ENCODE measurements at regions not wholly inside any gene's neighbourhood (a gene's known extent, or its start where the extent isn't known, plus 50 kb on each side); places are given as distances from the start of the nearest gene placed in this dataset.
A peak's percentile ranks its signal among the peaks of the same experiment; 100 is the strongest.

DNA sequence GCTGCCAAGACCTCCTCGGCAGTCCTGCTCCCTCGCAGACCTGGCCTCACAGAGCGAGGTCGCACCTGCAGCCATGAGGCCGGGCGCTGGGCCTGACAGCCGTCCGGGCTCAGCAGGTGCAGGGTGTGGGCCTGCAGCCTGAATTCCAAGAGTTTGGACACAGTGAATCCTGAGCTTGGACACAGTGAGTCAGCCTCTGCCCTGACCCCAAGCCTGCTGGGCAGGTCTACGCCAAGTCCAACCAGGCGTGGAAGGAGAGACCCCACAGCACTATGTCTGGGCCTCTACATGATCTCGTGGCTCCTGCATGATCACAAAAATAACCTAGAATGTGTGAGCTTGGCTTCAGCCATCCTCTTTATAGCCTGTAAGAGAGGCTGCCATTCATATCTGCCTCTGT is 121.0 kb downstream of the C16orf95 start:
- H3K27me3 Mint-ChIP-seq, result peaks cover 1 to 8% of the 10 kb centered on the region in 2 donors
- H3K9me3 Mint-ChIP-seq, result peaks cover 0 to 1% (median 0%) of the 10 kb centered on the region in 8 donors
- no peaks in the 10 kb centered on the region for H3K9me3 ChIP-seq (ENCODE audit: control insufficient read depth in 1 of 2, low read length in 2 of 2)
- no peaks in the 10 kb centered on the region for H3K36me3 ChIP-seq (ENCODE audit: insufficient read depth, low read length)
- no peak overlapping the region for H3K4me3 ChIP-seq (ENCODE audit: low read length in 2 of 2)
- CTCF ChIA-PET (ENCODE audit: partially characterized antibody), result no interaction called here
- H3K36me3 Mint-ChIP-seq, result no peaks in the 10 kb centered on the region
- no peak overlapping the region for H3K27ac Mint-ChIP-seq
- intact Hi-C loops (cut with micrococcal nuclease), result no loop called here
- H3K4me3 Mint-ChIP-seq, result no peak overlapping the region
- no peaks in the 10 kb centered on the region for H3K4me1 ChIP-seq (ENCODE audit: insufficient read depth, low read length)
- peaks cover 0 to 1% (median 0%) of the 10 kb centered on the region in 4 donors for H3K4me1 Mint-ChIP-seq
- H3K27ac ChIP-seq (ENCODE audit: low read depth, low read length), result no peak overlapping the region
- no peak for DNase-seq
- no peaks in the 10 kb centered on the region for H3K27me3 ChIP-seq (ENCODE audit: insufficient read depth, low read length)
- POLR2A ChIA-PET (ENCODE audit: partially characterized antibody), result no interaction called here

DNA sequence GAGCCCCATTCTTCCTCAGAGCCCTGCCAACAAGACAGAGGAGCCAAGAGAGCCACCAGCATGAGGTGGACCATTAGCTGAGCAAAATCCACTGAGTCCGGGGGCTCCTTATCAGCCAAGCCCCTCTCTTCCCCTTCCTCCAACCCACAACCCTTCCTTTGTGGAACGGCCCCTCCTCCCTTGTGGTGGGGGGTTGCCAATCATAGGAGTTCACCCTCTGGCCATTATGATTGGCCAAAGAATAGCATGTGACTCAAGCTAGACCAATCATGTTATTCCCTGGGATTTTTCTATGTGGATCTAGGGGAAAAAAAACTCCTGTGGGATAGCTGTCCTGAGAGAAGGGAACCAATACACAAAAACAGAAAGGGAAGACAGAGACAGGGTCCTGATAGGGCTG is 120.5 kb downstream of the C16orf95 start:
- Mint-ChIP-seq H3K4me1 (peaks cover 0 to 1% (median 0%) of the 10 kb centered on the region in 4 donors), H3K27me3 (peaks cover 3 to 8% of the 10 kb centered on the region in 2 donors), H3K9me3 (no peaks in the 10 kb centered on the region), H3K36me3 (no peaks in the 10 kb centered on the region), H3K4me3 (no peak overlapping the region), H3K27ac (no peak overlapping the region)
- H3K27ac ChIP-seq (ENCODE audit: low read depth, low read length), result no peak overlapping the region
- no peaks in the 10 kb centered on the region for H3K4me1 ChIP-seq (ENCODE audit: insufficient read depth, low read length)
- no peaks in the 10 kb centered on the region for H3K9me3 ChIP-seq (ENCODE audit: control insufficient read depth in 1 of 2, low read length in 2 of 2)
- H3K4me3 ChIP-seq (ENCODE audit: low read length in 2 of 2), result no peak overlapping the region
- intact Hi-C loops (cut with micrococcal nuclease), result no loop called here
- no peaks in the 10 kb centered on the region for H3K27me3 ChIP-seq (ENCODE audit: insufficient read depth, low read length)
- CTCF ChIA-PET (ENCODE audit: partially characterized antibody), result interaction anchor here (1.1 kb wide), 1 partner anchor 10 kb away, joined by 3 read pairs; no protein-coding TSS in a partner anchor
- H3K36me3 ChIP-seq (ENCODE audit: insufficient read depth, low read length), result no peaks in the 10 kb centered on the region
- no peak for DNase-seq
- POLR2A ChIA-PET (ENCODE audit: partially characterized antibody), result no interaction called here

DNA sequence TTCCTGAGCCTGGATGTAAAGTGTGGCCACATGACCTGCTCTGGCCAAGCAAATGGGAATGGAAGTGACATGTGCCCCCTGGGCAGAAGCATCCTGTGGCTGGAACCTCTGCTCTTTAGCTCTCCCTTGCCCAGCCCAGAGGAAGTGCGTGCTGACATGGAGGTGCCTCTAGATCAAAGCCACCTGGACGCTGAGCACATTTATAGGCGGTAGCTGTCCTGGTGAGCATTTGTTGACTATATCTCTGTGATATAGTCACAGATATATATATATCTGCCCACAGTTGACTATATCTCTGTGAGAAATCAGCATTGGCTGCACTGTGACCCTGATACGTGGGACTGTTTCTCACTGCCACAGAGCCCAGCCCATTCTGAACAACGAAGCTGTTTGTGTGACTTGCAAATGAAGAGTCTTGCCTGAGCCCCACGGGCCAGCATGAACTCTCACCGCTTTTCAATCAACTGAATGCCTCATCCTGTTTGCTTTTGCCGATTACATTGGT is 118.8 kb downstream of the C16orf95 start:
- H3K9me3 Mint-ChIP-seq, result no peaks in the 10 kb centered on the region
- POLR2A ChIA-PET (ENCODE audit: partially characterized antibody), result no interaction called here
- H3K4me1 ChIP-seq (ENCODE audit: insufficient read depth, low read length), result no peaks in the 10 kb centered on the region
- no peak overlapping the region for H3K4me3 ChIP-seq (ENCODE audit: low read length in 2 of 2)
- H3K36me3 ChIP-seq (ENCODE audit: insufficient read depth, low read length), result no peaks in the 10 kb centered on the region
- intact Hi-C loops (cut with micrococcal nuclease), result no loop called here
- H3K27me3 Mint-ChIP-seq, result peaks cover 9 to 15% of the 10 kb centered on the region in 2 donors
- H3K36me3 Mint-ChIP-seq, result no peaks in the 10 kb centered on the region
- no peak overlapping the region for H3K27ac ChIP-seq (ENCODE audit: low read depth, low read length)
- no peaks in the 10 kb centered on the region for H3K9me3 ChIP-seq (ENCODE audit: control insufficient read depth in 1 of 2, low read length in 2 of 2)
- H3K27me3 ChIP-seq (ENCODE audit: insufficient read depth, low read length), result no peaks in the 10 kb centered on the region
- DNase-seq, result no peak
- H3K4me3 Mint-ChIP-seq, result no peak overlapping the region
- peaks cover 0 to 4% (median 2%) of the 10 kb centered on the region in 4 donors for H3K4me1 Mint-ChIP-seq
- CTCF ChIA-PET (ENCODE audit: partially characterized antibody), result no interaction called here
- no peak overlapping the region for H3K27ac Mint-ChIP-seq

DNA sequence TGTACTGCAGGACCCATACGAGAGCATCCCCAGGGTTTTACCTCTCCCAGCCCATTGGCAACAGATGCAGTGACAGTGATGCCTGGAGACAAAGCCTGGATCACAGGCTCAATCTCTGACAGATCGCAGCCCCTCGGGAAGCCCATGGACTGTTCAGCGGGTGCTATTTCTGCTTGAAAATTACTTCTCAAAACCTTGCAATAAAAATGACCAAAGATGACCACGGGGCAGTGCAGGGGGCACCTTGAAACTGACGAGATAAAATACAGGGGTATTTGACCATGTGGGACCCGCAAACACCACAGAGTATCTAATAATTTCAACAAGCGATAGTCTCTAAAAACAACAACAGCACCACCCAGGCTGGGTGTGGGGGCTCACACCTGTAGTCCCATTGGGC is 118.3 kb downstream of the C16orf95 start:
- intact Hi-C loops (cut with micrococcal nuclease), result no loop called here
- H3K9me3 Mint-ChIP-seq, result no peaks in the 10 kb centered on the region
- H3K27me3 Mint-ChIP-seq, result peaks cover 10 to 15% of the 10 kb centered on the region in 2 donors
- Histone ChIP-seq H3K4me1 (ENCODE audit: insufficient read depth, low read length) (no peaks in the 10 kb centered on the region), H3K36me3 (ENCODE audit: insufficient read depth, low read length) (no peaks in the 10 kb centered on the region), H3K9me3 (ENCODE audit: control insufficient read depth in 1 of 2, low read length in 2 of 2) (no peaks in the 10 kb centered on the region), H3K27ac (ENCODE audit: low read depth, low read length) (no peak overlapping the region), H3K4me3 (ENCODE audit: low read length in 2 of 2) (no peak overlapping the region), H3K27me3 (ENCODE audit: insufficient read depth, low read length) (no peaks in the 10 kb centered on the region)
- H3K36me3 Mint-ChIP-seq, result no peaks in the 10 kb centered on the region
- peaks cover 0 to 4% (median 2%) of the 10 kb centered on the region in 4 donors for H3K4me1 Mint-ChIP-seq
- no peak for DNase-seq
- CTCF ChIA-PET (ENCODE audit: partially characterized antibody), result no interaction called here
- no peak overlapping the region for H3K27ac Mint-ChIP-seq
- H3K4me3 Mint-ChIP-seq, result no peak overlapping the region
- POLR2A ChIA-PET (ENCODE audit: partially characterized antibody), result no interaction called here

DNA sequence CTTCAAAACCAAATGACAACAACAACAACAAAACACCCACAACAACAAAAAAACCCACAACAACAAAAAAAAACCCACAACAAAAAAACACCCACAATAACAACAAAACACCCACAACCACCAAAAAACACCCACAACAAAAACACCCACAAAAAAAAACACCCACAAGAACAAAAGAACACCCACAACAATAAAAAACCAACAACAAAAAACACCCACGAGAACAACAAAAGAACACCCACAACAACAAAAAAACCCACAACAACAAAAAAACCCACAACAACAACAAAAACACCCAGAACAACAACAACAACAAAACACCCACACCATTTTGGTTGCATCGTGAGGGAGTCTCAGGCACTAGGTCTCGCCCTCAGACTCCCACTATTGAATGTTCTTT is 117.8 kb downstream of the C16orf95 start:
- no peaks in the 10 kb centered on the region for H3K9me3 ChIP-seq (ENCODE audit: control insufficient read depth in 1 of 2, low read length in 2 of 2)
- ChIA-PET POLR2A (ENCODE audit: partially characterized antibody) (no interaction called here), CTCF (ENCODE audit: partially characterized antibody) (no interaction called here)
- peak overlapping the region in 2 of 7 donors; percentile 23 to 52 for H3K27ac Mint-ChIP-seq
- H3K36me3 Mint-ChIP-seq, result no peaks in the 10 kb centered on the region
- no peak for DNase-seq
- H3K4me3 ChIP-seq (ENCODE audit: low read length in 2 of 2), result no peak overlapping the region
- no peaks in the 10 kb centered on the region for H3K27me3 ChIP-seq (ENCODE audit: insufficient read depth, low read length)
- no peak overlapping the region for H3K27ac ChIP-seq (ENCODE audit: low read depth, low read length)
- H3K27me3 Mint-ChIP-seq, result peaks cover 10 to 15% of the 10 kb centered on the region in 2 donors
- no peaks in the 10 kb centered on the region for H3K4me1 ChIP-seq (ENCODE audit: insufficient read depth, low read length)
- H3K36me3 ChIP-seq (ENCODE audit: insufficient read depth, low read length), result no peaks in the 10 kb centered on the region
- H3K4me1 Mint-ChIP-seq, result peaks cover 0 to 4% (median 2%) of the 10 kb centered on the region in 4 donors
- H3K4me3 Mint-ChIP-seq, result no peak overlapping the region
- H3K9me3 Mint-ChIP-seq, result no peaks in the 10 kb centered on the region
- intact Hi-C loops (cut with micrococcal nuclease), result no loop called here

DNA sequence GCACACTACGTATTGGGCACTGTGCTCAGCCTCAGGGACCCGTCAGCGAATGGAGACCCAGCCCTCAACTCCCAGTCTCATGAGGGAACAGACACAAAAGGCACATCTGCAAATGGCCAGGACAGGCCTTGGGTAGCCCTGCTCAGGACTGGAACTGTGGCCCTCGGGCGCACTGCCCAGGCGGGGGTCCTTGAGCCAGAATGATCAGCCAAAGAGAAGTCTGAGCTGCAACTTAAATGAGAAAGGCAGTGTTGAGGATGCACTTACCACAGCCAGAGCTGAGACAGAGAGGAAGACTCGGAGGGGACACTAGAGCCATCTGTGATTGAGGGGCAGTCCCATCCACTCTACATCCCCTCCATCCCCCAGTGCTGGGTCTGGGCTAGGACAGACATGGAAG is 117.3 kb downstream of the C16orf95 start:
- no peaks in the 10 kb centered on the region for H3K36me3 Mint-ChIP-seq
- no peaks in the 10 kb centered on the region for H3K9me3 Mint-ChIP-seq
- no peak for DNase-seq
- ChIA-PET CTCF (ENCODE audit: partially characterized antibody) (no interaction called here), POLR2A (ENCODE audit: partially characterized antibody) (no interaction called here)
- no peak overlapping the region for H3K4me3 Mint-ChIP-seq
- Histone ChIP-seq H3K4me3 (ENCODE audit: low read length in 2 of 2) (no peak overlapping the region), H3K9me3 (ENCODE audit: control insufficient read depth in 1 of 2, low read length in 2 of 2) (no peaks in the 10 kb centered on the region), H3K27me3 (ENCODE audit: insufficient read depth, low read length) (no peaks in the 10 kb centered on the region), H3K27ac (ENCODE audit: low read depth, low read length) (no peak overlapping the region), H3K4me1 (ENCODE audit: insufficient read depth, low read length) (no peaks in the 10 kb centered on the region), H3K36me3 (ENCODE audit: insufficient read depth, low read length) (no peaks in the 10 kb centered on the region)
- peaks cover 9 to 15% of the 10 kb centered on the region in 2 donors for H3K27me3 Mint-ChIP-seq
- H3K27ac Mint-ChIP-seq, result peak overlapping the region in 1 of 7 donors; percentile 23
- intact Hi-C loops (cut with micrococcal nuclease), result no loop called here
- H3K4me1 Mint-ChIP-seq, result peaks cover 0 to 4% (median 2%) of the 10 kb centered on the region in 4 donors

DNA sequence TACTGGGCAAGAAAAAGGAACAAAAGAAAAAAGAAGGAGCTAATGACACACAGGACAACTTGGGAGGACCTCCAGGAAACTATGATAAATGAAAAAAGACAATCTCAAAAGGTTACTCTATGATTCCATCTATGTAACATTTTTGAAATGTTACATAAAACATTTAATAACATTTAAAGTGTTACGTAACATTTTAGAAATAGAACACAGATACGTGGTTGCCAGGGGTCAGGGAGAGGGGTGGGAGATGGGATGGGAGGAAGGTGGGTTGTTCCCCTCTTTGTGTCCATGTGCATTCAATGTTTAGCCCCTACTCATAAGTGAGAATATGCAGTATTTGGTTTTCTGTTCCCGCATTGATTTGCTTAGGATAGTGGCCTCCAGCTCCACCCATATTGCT is 116.6 kb downstream of the C16orf95 start:
- ChIA-PET POLR2A (ENCODE audit: partially characterized antibody) (no interaction called here), CTCF (ENCODE audit: partially characterized antibody) (no interaction called here)
- Histone ChIP-seq H3K27ac (ENCODE audit: low read depth, low read length) (no peak overlapping the region), H3K9me3 (ENCODE audit: control insufficient read depth in 1 of 2, low read length in 2 of 2) (no peaks in the 10 kb centered on the region), H3K36me3 (ENCODE audit: insufficient read depth, low read length) (no peaks in the 10 kb centered on the region), H3K4me1 (ENCODE audit: insufficient read depth, low read length) (no peaks in the 10 kb centered on the region), H3K4me3 (ENCODE audit: low read length in 2 of 2) (no peak overlapping the region), H3K27me3 (ENCODE audit: insufficient read depth, low read length) (no peaks in the 10 kb centered on the region)
- Mint-ChIP-seq H3K4me1 (peaks cover 0 to 4% (median 2%) of the 10 kb centered on the region in 4 donors), H3K9me3 (no peaks in the 10 kb centered on the region), H3K27me3 (peaks cover 9 to 15% of the 10 kb centered on the region in 2 donors), H3K4me3 (no peak overlapping the region), H3K27ac (no peak overlapping the region), H3K36me3 (no peaks in the 10 kb centered on the region)
- intact Hi-C loops (cut with micrococcal nuclease), result no loop called here
- no peak for DNase-seq

DNA sequence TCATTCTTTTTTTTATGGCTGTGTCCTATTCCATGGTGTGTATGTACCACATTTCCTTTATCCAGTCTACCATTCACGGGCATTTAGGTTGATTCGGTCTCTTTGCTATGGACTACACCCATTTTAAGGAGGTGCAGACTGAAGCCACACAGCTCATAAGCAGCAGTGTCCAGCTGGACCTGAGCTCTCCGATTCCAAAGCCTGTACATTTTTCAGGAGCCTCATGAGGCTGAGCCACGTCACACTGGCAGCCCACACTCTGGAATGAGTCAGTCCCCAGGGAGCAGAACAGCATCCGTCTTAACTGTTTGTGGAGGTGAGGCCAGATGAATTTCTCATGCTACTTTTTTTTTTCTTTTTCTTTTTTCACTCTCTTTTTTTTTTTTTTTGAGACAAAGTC is 116.1 kb downstream of the C16orf95 start:
- Histone ChIP-seq H3K36me3 (ENCODE audit: insufficient read depth, low read length) (no peaks in the 10 kb centered on the region), H3K27me3 (ENCODE audit: insufficient read depth, low read length) (no peaks in the 10 kb centered on the region), H3K4me3 (ENCODE audit: low read length in 2 of 2) (no peak overlapping the region), H3K9me3 (ENCODE audit: control insufficient read depth in 1 of 2, low read length in 2 of 2) (no peaks in the 10 kb centered on the region), H3K4me1 (ENCODE audit: insufficient read depth, low read length) (no peaks in the 10 kb centered on the region), H3K27ac (ENCODE audit: low read depth, low read length) (no peak overlapping the region)
- POLR2A ChIA-PET (ENCODE audit: partially characterized antibody), result no interaction called here
- no peak overlapping the region for H3K4me3 Mint-ChIP-seq
- peaks cover 0 to 4% (median 2%) of the 10 kb centered on the region in 4 donors for H3K4me1 Mint-ChIP-seq
- H3K9me3 Mint-ChIP-seq, result no peaks in the 10 kb centered on the region
- no peak for DNase-seq
- intact Hi-C loops (cut with micrococcal nuclease), result no loop called here
- no peaks in the 10 kb centered on the region for H3K36me3 Mint-ChIP-seq
- peaks cover 9 to 15% of the 10 kb centered on the region in 2 donors for H3K27me3 Mint-ChIP-seq
- CTCF ChIA-PET (ENCODE audit: partially characterized antibody), result no interaction called here
- H3K27ac Mint-ChIP-seq, result no peak overlapping the region

Measured in CD4-positive, alpha-beta memory T cell (primary cell).